ENCODE measurements at regions not wholly inside any gene's neighbourhood (a gene's known extent, or its start where the extent isn't known, plus 50 kb on each side); places are given as distances from the start of the nearest gene placed in this dataset.

- no peak overlapping the region for H2BK15ac ChIP-seq (ENCODE audit: low read depth, low read length)
- H4K20me1 ChIP-seq (ENCODE audit: insufficient read depth, low read length): no peaks in the 10 kb centered on the region
- DNase-seq (no peak), ATAC-seq (ENCODE audit: low read depth) (no peak)
- H3K14ac ChIP-seq (replicated peaks; ENCODE audit: low read depth, low read length): no peak overlapping the region
- H3K4ac ChIP-seq (ENCODE audit: low read depth, low read length): no peak overlapping the region
- H4K91ac ChIP-seq (ENCODE audit: insufficient read depth, low read depth, low read length): no peak overlapping the region
- H4K5ac ChIP-seq (ENCODE audit: low read depth, low read length): no peak overlapping the region
- WGBS, 2 experiments (ENCODE audit: extremely low coverage in 2 of 2, insufficient read length in 1 of 2): 79% methylated on average over 3 of the region's 8 CpGs; no CpG with 5 or more reads in 1 of the 2 experiments
- H3K79me1 ChIP-seq (ENCODE audit: low read depth in 1 of 2, low read length in 2 of 2): no peaks in the 10 kb centered on the region
- intact Hi-C loops (cut with micrococcal nuclease) (no loop called here), in situ Hi-C loops (cut with MboI; ENCODE audit: low sequenced_read_pairs) (no loop called here), dilution Hi-C loops (cut with HindIII; ENCODE audit: low sequenced_read_pairs, unreplicated experiment) (no loop called here)
- ChIA-PET POLR2A (ENCODE audit: unreplicated experiment) (no interaction called here), CTCF (no interaction called here)
- no TSS peak for BruUV-seq (replicated peaks)
- no peak overlapping the region for H3K23ac ChIP-seq (ENCODE audit: low read depth, low read length)
- no peak for TF ChIP-seq CHD1 (IDR thresholded peaks at IDR 0.05; ENCODE audit: low read depth, low read length)
- TF ChIP-seq CEBPB (IDR thresholded peaks at IDR 0.05; ENCODE audit: low read depth, low read length): no peak
- TF ChIP-seq SMC3 (IDR thresholded peaks at IDR 0.05; ENCODE audit: low read depth, low read length): no peak
- TF ChIP-seq RAD21 (IDR thresholded peaks at IDR 0.05; ENCODE audit: low read length): no peak
- TF ChIP-seq, protein P1, sequence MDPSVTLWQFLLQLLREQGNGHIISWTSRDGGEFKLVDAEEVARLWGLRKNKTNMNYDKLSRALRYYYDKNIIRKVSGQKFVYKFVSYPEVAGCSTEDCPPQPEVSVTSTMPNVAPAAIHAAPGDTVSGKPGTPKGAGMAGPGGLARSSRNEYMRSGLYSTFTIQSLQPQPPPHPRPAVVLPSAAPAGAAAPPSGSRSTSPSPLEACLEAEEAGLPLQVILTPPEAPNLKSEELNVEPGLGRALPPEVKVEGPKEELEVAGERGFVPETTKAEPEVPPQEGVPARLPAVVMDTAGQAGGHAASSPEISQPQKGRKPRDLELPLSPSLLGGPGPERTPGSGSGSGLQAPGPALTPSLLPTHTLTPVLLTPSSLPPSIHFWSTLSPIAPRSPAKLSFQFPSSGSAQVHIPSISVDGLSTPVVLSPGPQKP (IDR thresholded peaks at IDR 0.05; ENCODE audit: borderline replicate concordance, low read depth, low read length): no peak
- no peak for TF ChIP-seq RCOR1 (IDR thresholded peaks at IDR 0.05; ENCODE audit: insufficient replicate concordance, low read length)
- TF ChIP-seq NFE2L2 (IDR thresholded peaks at IDR 0.05; ENCODE audit: low read depth, low read length): no peak
- no peak for TF ChIP-seq MXI1 (IDR thresholded peaks at IDR 0.05; ENCODE audit: borderline replicate concordance, low read depth, low read length)
- no peak for TF ChIP-seq FOS (IDR thresholded peaks at IDR 0.05; ENCODE audit: low read depth, low read length)
- TF ChIP-seq RFX5 (IDR thresholded peaks at IDR 0.05; ENCODE audit: low read depth, low read length): no peak
- TF ChIP-seq MAFK (IDR thresholded peaks at IDR 0.05; ENCODE audit: low read depth, low read length): no peak
- no peak for TF ChIP-seq POLR2A (IDR thresholded peaks at IDR 0.05; ENCODE audit: low read depth, low read length)
- TF ChIP-seq, protein P2, sequence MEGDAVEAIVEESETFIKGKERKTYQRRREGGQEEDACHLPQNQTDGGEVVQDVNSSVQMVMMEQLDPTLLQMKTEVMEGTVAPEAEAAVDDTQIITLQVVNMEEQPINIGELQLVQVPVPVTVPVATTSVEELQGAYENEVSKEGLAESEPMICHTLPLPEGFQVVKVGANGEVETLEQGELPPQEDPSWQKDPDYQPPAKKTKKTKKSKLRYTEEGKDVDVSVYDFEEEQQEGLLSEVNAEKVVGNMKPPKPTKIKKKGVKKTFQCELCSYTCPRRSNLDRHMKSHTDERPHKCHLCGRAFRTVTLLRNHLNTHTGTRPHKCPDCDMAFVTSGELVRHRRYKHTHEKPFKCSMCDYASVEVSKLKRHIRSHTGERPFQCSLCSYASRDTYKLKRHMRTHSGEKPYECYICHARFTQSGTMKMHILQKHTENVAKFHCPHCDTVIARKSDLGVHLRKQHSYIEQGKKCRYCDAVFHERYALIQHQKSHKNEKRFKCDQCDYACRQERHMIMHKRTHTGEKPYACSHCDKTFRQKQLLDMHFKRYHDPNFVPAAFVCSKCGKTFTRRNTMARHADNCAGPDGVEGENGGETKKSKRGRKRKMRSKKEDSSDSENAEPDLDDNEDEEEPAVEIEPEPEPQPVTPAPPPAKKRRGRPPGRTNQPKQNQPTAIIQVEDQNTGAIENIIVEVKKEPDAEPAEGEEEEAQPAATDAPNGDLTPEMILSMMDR (conservative IDR thresholded peaks at IDR 0.05; ENCODE audit: low read depth, low read length): no peak
- H2BK120ac ChIP-seq (ENCODE audit: low read depth, low read length): no peak overlapping the region
- H2AK5ac ChIP-seq (ENCODE audit: low read depth, low read length): no peak overlapping the region
- H3K9ac ChIP-seq (ENCODE audit: low read depth, low read length): no peak overlapping the region
- no peaks in the 10 kb centered on the region for H3K9me3 ChIP-seq (ENCODE audit: control insufficient read depth, insufficient read depth, low read length)
- no peak overlapping the region for H4K8ac ChIP-seq (ENCODE audit: low read depth in 2 of 2, low read length in 2 of 2)
- no peak overlapping the region for H2BK5ac ChIP-seq (ENCODE audit: low read depth, low read length, poor library complexity, severe bottlenecking)
- no peak overlapping the region for H3K27ac ChIP-seq (ENCODE audit: insufficient read depth, low read length)
- H3K4me2 ChIP-seq (ENCODE audit: low read depth, low read length): no peak overlapping the region
- no peak overlapping the region for H3K4me3 ChIP-seq (ENCODE audit: insufficient read depth, low read depth, low read length)
- no peaks in the 10 kb centered on the region; the same call in 1 of the 2 replicates for H3K27me3 ChIP-seq (ENCODE audit: control insufficient read depth, insufficient read depth, low read length)
- H2BK20ac ChIP-seq (ENCODE audit: low read depth, low read length): no peak overlapping the region
- no peaks in the 10 kb centered on the region for H3K4me1 ChIP-seq (ENCODE audit: control insufficient read depth, insufficient read depth, low read length)
- no peak overlapping the region for H2AK9ac ChIP-seq (replicated peaks; ENCODE audit: low read depth, low read length, poor library complexity)
- no peaks in the 10 kb centered on the region for H3K36me3 ChIP-seq (ENCODE audit: control insufficient read depth, insufficient read depth, low read length)
- H3K56ac ChIP-seq (ENCODE audit: extremely low read depth, insufficient read depth, low read length): no peak overlapping the region
- H3K9me1 ChIP-seq (ENCODE audit: insufficient read depth, low read length): no peaks in the 10 kb centered on the region
- no peak overlapping the region for H3K18ac ChIP-seq (ENCODE audit: low read depth, low read length)
- H2AFZ ChIP-seq (replicated peaks; ENCODE audit: low read length, poor library complexity): no peak overlapping the region
Measured at GRCh38 chr7:45430397-45430796, 143.8 kb upstream of the ADCY1 start.
